ENCODE measurements at regions not wholly inside any gene's neighbourhood (a gene's known extent, or its start where the extent isn't known, plus 50 kb on each side); places are given as distances from the start of the nearest gene placed in this dataset.

DNA sequence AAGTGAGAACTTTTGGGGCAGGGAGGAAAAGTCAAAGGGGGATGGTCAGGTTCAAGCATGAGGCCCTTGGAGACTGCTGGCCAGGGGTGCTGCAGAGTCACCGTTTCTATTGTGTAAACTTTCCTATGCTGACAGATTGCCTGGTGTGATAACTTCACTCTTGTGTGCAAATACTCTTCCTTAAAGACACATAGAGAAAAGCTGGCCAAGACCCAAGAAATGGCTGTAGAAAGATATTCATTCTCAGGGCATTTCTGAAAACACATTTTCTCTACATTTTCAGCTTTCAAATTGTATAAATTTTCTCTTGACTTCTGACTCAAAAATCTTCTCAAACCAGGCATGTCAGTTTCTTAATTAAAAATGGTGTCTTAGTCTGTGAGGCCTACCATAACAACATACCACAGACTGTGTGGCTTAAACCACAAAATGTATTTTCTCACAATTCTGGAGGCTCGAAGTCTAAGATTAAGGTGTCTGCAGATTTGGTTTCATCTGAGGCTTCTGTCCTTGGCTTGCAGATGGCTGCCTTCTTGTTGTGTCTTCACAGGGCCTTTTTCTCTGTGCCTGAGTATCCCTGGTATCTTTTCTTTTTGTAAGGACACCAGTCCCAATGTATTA is 304.5 kb downstream of the KCNRG start:
- peak; percentile 63 for DNase-seq (ENCODE audit: low read depth)

DNA sequence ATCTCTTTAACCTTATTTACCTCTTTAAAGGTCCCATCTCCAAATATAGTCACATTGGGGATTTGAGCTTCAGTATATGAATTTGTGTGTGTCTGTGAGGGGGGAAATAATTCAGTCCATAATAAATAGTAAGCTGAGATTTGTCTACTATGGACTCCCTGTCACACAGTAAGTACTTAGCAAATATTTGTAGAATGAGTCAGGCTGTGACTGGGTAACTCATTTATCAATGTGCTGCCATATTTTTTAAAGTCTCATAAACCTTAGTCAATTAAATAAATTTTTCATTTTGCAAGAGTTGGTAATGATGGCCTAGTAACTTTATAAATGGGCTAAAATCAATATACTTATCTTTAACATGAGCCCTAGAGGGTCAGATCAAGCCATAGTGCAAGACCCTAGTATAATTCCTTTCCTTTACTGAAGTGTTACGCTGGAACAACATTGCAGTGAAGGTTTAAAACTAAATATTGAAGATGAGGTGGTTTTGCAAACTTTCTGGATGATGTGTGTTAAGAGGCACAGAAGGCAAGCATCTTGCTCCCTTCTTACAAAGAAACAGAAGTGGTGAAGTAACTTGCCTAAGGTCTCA is 305.1 kb downstream of the KCNRG start:
- DNase-seq (ENCODE audit: low read depth) = peak; percentile 64

DNA sequence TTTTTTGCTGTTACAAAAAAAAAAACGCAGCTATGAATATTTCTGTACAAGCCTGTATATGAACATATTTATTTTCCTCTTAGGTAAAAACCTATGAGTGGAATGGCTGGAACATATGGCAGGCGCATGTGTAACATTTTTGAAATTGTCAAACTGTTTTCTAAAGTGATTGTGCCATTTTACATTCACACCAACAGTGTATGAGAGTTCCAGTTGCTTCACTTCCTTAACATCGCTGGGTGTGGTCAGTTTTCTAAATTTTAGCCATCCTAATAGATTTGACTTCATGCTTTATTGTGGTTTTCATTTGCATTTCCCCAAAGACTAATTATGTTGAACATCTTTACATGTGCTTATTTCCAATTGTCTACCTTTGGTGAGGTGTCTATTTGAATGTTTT is 306.8 kb downstream of the KCNRG start:
- DNase-seq (ENCODE audit: low read depth) = no peak

DNA sequence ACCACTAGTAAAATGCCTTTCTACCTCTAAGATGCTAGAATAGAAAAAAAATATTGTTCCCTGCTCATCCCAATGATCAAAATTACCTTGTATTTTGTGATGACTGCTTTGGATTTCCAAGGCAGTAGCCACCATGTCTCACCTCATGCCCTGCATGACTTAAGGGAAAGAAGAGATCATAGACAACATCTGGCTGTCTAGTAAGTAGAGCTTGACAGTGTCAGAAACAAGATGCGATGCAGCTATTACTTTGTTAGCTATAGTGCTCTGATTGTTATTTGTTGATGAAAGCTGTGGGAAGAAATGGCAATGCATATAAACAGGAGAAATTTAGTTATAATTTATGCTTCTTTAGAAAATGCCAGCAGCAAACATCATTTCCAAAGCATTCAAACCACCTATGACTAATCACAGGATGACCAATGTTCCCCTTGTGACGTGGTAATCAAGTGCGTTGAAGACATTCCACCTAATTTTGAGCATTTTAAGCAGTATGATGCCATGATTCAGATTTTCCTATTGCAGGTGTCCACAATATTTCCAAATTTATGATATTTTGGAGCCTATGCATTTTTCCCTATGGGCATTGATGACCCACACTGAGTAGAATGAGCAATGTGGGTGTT is 308.3 kb downstream of the KCNRG start:
- DNase-seq (ENCODE audit: low read depth) = peak; percentile 78

DNA sequence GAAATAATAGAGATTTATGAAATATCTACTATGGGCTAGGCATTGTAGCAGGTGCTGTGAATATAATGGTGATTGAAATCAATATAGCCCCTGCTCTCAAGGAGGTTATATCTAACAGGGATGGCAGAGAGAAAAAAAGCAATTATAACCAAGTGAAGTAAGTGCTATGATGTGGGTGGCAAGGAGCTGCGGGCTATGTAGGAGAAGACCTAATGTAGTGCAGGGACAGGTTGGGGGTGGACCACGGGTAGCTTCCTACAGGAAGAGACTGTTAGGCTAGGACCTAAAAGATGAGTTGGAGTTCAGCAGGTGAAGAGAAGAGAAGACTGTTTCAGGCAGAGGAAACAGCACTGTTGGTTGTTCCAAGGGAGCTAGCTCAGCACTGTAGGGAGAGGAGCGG is 311.0 kb downstream of the KCNRG start:
- no peak for DNase-seq (ENCODE audit: low read depth)

DNA sequence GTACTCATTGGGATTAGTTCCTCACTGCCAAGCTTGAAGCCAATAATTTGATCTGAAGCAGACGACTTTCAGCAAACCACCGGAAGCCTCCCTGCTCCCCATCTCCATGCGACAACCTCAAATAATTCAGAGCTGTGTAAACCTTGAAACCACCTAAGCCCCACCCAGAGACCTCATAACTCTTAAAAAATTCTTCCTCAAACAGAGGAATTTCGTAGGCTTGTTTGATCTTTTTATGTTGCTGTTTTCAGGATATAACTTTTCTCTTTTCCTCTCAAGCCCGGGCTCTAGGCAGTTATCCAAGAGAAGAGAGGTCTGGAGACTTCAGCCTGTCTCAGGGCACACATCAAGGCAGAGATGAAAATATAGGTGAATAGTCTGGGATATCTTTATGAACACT is 311.6 kb downstream of the KCNRG start:
- no peak for DNase-seq (ENCODE audit: low read depth)

DNA sequence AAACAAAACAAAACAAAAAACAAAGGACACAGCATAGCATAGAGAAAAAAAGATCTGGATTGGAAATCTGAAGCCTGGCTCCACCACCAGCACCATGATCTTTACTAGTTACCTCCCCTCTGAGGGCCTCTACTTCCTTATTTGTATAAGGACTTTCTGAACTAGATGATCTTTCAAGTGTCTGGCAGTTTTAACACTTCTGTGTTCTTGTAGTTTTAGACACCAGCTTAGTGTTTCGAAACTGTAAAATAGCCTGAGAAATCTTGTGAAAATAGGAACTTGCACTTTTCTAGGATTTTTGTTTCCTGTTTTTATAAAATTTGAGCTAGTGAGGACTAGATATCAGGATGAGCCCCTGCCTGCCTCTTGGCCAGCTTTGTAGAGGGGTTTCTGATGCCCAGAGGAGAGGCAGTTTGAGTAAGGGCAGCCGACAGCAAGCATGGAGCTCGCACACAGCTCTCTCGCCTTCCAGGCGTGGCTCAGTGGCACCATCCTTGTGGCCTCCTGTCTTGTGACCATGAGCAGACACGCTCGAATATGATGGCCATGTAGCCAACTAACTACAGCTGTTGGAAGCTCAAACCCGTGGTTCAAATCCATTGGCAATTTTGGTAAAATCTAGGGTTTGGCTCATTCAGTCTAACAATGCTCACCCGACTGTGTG is 319.0 kb downstream of the KCNRG start:
- no peak for DNase-seq (ENCODE audit: low read depth)

DNA sequence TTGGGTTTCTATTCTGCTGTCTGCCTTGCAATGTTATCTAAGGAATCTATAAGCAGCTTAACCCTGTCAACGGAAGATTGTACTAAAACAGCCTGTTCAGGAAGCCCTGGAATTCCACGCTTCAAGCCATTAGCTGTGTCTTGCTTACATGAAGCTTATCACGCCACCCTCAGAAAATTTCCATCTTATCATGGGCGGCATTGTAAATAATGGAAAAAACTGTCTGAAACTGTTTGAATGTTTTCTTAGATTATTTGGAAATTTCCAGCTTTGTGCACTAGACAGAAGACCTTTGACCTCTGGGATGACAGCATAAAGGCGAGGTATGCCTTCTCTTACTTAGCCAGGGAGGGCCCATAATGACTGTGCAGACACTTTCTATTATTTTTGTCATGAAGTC is 319.7 kb downstream of the KCNRG start:
- DNase-seq (ENCODE audit: low read depth) = no peak

DNA sequence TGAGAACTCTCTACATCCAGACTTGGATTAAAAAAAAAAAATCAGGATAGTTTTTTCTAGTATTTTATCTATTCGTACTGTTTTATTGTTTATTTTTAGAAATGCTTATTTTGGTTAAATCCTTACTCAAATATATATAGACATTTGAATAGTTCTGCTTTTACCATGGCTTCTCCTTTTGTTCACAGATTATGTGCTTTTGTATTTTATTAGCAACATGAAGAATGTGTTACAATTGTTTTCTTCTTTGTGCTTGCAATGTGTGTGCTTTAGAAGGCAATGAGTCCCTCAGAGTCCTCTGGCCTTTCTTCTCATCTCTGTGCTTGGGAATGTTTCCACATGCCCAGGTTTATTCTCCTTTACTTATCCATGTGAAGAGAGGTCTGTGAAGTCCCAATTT is 324.0 kb downstream of the KCNRG start:
- no peak for DNase-seq (ENCODE audit: low read depth)

DNA sequence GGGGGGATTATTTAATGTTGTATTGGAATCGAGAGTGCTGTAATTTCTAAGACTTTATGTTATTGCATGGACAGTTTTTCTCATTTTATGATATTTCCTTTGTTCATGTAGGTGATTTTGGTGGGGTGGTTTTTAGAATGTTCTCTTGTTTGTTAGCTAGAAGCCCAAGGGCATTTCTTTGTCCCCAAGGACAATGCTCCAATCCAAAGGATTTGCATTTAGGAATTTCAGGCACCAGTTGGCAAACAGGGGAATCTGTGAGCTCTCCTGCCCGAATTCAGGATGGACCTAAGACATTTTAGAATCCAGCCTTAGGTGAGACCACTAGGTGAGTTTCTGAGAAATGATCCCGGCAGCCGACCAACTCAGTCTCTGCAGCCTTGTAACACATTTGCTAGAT is 324.9 kb downstream of the KCNRG start:
- no peak for DNase-seq (ENCODE audit: low read depth)

DNA sequence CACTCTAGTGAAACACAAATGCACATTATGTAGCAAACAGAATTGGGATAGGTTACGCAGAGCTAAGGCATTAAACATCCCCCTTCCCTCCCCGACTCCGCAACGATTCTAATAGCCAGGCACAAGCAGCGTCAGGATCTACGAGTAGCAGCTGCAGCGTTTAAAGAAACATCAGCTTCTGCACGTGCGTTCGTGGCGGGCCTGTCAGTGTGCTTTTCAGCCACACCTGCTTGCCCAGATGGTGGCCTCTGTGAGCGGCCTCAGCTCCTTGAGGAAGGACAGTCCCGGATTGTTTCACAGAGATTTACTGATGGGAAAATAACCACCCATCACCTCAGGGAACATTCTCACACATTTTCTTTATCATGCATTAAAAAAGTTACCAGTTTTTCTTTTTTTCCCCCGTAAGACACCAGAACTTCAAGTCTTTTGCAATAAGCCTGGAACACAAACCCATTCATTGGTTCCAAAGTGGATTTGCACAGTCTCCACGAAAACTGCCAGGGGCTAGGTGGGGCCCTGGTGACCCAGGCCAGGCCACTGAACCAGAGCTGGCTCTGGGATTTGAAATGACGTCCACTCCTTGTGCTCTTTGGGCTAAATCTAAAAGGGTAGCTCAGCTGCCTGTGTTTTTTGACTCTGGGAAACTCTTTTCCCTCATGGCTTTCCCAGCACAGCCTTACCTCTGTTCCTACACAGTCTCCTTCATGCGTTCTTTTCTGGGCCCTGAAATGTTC is 325.5 kb downstream of the KCNRG start:
- DNase-seq (ENCODE audit: low read depth) = no peak

DNA sequence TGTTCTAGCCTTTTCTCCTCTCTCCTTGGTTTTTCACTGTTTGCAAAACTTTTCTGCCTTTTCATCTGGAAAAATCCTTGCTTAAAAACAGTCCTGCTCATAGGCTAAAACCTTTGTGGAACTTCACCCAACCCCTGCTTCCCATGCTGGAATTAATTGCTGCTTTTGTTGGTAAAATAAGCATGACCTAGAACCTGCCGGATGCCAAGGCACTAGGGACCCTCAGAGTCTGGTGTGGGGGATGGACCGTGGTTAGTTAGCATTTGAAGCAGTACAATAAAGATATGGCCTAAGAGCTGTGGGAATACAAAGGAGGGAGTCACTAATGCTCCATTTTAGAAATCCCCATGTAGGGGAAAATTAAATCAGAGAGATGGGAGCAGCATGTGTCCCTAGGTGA is 326.3 kb downstream of the KCNRG start:
- DNase-seq (ENCODE audit: low read depth) = no peak

DNA sequence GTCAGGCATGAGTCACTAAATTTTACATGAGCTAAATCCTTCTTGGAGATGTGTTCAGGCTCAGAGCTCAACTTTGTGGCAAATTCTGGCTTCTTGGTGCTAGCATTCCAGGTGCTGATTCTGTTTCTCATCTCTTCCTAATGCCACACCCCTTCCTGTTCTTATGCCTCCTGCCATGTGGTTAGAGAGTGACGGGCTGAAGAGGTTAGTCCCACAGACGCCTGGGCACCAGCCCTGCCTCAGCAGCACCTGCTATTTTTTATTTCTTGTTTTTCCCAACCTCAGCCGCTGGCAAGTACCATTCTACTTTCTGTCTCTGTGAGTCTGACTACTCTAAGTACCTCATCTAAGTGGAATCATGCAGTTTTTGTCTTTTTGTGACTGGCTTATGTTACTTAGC is 329.5 kb downstream of the KCNRG start:
- DNase-seq (ENCODE audit: low read depth) = no peak

DNA sequence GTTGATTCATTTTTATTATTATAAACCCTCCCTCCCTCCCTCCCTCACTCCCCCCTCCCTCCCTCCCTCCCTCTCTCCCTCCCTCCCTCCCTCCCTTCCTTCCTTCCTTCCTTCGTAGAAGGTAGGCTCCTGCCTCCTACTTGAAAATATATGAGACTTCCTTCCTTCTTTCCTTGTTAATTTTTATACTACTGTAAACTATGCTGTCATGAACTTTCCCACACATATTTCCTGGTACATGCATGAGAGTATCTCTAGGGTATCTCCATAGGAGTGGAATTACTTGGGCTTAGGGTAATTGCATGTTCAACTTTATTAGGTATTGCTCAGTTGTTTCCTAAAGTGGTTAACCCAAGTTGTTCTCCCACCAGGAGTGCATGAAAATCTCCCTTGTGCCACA is 330.6 kb downstream of the KCNRG start:
- DNase-seq (ENCODE audit: low read depth) = no peak

DNA sequence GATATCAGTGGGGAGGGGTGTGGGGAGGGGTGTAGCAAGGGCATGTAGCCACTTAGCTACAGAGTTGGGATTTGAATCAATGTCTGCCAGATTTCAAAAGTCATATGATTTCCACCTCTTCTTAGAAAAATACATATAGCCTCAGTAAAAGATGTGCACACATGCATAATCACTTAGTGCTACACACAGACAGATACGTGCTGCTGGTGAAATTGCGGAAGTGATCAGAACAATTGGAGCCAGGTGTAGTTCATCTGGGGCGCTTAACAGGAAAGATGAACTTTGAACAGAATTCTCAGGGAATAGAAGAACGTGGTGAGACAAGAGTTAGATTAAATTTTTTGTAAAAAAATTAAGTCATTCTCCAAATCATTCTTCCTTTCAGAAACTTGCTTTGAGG is 333.1 kb downstream of the KCNRG start:
- DNase-seq (ENCODE audit: low read depth) = no peak

DNA sequence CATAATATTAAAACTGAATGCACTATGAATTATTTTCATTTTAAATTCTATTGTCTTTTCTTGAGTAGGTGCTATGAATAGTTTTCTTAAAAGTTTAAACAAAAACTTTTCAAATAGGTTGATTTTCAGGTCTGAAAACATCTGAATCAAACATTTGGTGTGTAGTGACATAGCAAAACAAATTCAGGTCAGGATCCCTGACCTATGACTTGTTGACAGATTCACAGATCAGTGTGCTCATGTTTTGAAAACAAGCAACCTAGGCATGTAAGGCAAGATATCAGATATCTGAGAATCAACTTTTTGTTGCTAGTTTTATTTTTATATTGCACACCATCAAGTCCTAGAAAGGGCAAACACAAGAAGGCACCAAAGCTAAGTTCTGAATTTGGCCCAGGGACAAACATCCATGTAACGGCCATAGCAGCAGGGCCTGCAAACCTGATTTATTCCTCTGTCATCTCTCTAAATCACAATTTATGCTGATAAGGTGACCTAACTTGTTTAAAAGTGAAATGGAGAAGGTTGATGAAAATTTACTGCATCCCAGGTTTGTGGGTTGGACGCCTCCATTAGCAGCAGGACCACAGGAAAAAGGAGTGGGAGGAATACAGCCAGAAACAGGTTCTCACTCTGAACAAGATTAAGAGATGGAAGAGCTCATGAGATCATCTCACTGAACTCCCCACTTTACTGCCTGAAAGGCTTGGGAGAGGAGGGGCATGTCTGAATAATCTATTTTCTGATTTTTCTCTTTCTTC is 337.7 kb downstream of the KCNRG start:
- DNase-seq (ENCODE audit: low read depth) = peak; percentile 10

DNA sequence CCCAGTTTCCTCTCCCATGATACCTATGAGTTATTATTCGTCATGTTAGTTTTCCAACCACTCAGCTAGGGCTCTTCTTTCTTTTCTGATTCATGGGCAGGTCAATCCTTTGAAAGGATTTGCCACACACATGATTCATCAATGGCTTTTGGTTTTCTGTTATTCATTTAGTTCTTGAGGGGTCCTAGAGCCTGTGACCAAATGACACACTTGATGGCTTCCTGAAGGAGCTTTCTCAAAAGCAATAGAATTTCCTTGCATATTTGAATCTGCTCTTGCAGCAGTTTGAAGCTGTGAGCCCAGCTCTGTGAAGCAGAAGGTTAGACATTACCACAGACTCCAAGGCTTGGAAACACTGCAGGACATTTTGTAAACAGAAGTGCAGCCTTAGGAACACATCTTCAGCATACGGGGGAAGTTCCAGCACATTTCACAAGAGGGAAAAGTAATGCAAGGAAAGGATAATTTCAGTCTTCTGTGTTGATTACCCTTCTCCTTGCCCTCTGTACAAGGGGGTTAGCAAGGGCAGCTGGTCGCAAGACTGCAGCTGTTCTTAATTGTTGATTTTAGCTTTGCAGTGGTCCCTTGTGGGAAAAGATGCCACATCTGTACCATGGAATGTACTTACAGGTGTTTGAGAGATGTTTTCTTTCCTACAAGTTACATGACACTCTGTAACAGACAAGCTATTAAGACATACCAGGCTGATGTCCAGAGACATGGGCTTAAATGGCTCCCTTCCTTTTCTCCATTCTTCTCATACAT is 338.6 kb downstream of the KCNRG start:
- DNase-seq (ENCODE audit: low read depth) = peak; percentile 59

DNA sequence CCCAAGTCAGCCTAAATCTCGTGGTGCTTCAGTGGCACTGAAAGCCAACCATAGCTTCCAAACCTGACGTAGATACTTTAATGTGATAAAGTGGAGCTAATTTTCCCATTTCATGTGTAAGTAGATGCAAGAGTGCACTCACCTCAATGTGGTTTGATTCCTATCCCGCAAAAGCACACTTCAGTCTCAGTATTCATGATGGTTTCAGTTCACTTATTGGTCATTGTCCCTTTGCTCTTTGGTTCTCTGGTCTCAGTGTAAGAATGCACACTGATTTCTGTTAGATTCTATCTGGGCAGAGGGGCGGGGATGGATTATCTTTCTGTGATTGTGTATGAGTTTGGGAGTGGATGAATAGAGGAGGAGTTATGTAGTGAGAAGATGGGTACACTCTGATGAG is 340.6 kb downstream of the KCNRG start:
- DNase-seq (ENCODE audit: low read depth) = no peak

DNA sequence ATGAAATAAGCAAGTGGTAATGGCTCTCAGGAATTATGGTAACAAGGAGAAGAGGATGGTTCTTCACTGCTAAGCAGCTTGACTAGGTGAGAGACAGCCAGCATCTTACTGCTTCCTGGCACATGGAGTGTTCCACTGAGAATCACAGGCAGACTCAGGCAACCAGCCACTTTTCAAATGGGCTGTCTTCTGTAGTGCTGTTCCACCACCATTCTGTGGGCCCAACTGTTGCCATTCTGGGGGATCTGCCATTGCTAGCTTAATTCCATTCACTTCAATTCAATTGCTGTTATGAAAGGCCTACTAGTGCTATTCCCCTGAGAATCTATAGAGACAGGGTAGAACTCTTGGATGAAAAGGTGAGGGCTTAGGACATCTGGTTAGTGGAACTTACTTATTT is 341.9 kb downstream of the KCNRG start:
- no peak for DNase-seq (ENCODE audit: low read depth)

DNA sequence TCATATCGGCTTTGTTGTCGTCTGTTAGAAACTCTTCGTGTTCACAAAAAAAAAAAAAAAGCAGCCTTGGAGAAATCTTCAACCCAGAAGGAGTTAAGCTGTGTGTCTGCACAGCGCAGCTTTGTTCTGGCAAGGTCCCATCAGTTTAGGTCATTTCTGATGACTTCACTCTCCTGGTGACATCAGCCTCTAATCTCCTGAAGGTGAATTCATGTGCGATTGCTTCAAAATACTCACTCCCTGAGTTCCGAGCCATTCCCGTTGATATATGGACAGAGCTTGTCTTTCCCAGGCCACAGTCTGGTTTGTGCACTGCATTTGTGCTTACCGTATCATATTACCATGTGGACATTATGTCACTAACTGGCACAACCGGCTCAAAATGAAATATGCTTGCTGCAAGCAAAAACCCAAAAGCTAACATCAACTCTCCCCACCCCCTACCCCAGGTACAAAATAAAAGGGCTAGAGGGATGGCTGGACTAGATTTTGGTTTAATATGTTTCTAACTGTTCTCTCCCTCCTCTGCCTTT is 342.4 kb downstream of the KCNRG start:
- peak; percentile 68 for DNase-seq (ENCODE audit: low read depth)

Measured in RPMI7951 (cell line).